Activated naive CD8-positive, alpha-beta T cell treated with anti-CD3 and anti-CD28 coated beads for 36 hours (primary cell): ENCODE measurements at regions not wholly inside any gene's neighbourhood (a gene's known extent, or its start where the extent isn't known, plus 50 kb on each side); places are given as distances from the start of the nearest gene placed in this dataset.

ENCODE experiments used
- DNase-seq: peaks from one replicate; pipeline ENCODE4 v3.0.0; 2021
- H3K27ac Mint-ChIP-seq: one replicate; pipeline ENCODE4 v1.8.0; 2022; ENCODE audit warnings: mild to moderate bottlenecking, moderate library complexity, mixed read lengths
- H3K27me3 Mint-ChIP-seq: one replicate; pipeline ENCODE4 v1.8.0; 2022; ENCODE audit warnings: mild to moderate bottlenecking, mixed read lengths
- H3K36me3 Mint-ChIP-seq: one replicate; pipeline ENCODE4 v1.8.0; 2021; ENCODE audit warnings: mild to moderate bottlenecking, mixed read lengths
- H3K4me1 Mint-ChIP-seq: one replicate; pipeline ENCODE4 v1.8.0; 2021; ENCODE audit warnings: mixed read lengths
- H3K4me3 Mint-ChIP-seq: one replicate; pipeline ENCODE4 v1.8.0; 2022; ENCODE audit warnings: mild to moderate bottlenecking, moderate library complexity, mixed read lengths
- H3K9me3 Mint-ChIP-seq: one replicate; pipeline ENCODE4 v1.8.0; 2022; ENCODE audit warnings: mixed read lengths

DNA sequence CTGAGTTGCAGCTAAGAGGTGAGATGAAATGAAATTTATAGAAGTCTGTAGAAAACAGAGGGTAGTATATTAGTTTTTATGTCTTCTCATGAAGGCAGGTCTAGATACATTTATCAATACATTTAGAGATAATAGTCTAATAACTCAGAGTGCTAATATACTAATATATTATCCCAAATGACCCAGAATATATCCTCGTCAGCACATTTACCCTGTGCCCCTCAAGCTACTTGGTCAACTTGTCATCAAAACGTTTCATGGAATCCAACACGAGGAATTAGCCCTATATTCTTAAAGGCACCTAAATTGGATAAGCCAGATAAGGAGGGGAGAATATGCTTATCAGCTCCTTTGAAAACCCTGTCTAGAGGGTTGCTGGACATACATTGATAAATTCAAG lies 415.1 kb upstream of the LRRTM1 start:
- no peak overlapping the region for H3K4me3 Mint-ChIP-seq
- peaks cover 5% of the 10 kb centered on the region for H3K9me3 Mint-ChIP-seq
- H3K27me3 Mint-ChIP-seq: no peaks in the 10 kb centered on the region
- H3K36me3 Mint-ChIP-seq: no peaks in the 10 kb centered on the region
- DNase-seq: no peak
- no peaks in the 10 kb centered on the region for H3K4me1 Mint-ChIP-seq
- H3K27ac Mint-ChIP-seq: no peak overlapping the region

DNA sequence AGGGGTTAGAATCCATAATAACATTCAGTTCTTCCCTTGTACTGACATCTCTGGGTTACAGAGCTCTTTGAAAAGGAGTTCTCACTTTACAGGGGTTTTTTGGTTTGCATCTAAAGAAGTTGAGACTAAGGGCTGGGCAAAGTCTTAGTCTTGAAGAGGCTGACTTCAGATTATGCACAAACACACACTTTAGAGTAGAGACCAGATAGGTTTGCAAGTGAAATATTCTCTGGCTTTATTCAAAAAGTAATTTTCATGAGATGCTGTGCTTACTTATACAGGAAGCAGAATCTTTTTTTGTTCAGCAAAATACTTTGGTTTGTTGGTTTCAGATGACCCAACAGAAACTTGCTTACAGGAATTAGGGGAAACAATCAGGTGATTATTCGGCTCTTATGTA lies 410.9 kb upstream of the LRRTM1 start:
- no peak overlapping the region for H3K27ac Mint-ChIP-seq
- H3K9me3 Mint-ChIP-seq: peaks cover 4% of the 10 kb centered on the region
- H3K36me3 Mint-ChIP-seq: no peaks in the 10 kb centered on the region
- no peaks in the 10 kb centered on the region for H3K4me1 Mint-ChIP-seq
- DNase-seq: no peak
- no peaks in the 10 kb centered on the region for H3K27me3 Mint-ChIP-seq
- no peak overlapping the region for H3K4me3 Mint-ChIP-seq

DNA sequence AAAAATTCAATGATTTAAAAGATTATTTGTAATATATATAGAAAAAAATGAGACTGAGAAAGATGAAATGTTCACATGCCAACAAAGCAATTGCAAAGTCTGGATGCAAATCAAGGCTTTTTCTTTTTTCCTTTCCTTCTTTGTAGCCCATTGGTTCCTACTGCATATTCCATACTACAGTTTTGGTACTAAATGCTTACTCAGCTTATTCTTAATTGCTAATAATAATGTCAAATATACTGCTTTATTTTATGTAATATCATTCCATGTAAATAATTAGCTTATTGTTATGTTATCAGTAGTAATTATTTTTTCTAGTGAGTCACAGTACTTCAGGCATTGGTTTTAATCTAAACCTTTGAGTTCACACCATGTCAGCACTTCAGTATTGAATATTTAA lies 407.4 kb upstream of the LRRTM1 start:
- no peak overlapping the region for H3K4me3 Mint-ChIP-seq
- peaks cover 4% of the 10 kb centered on the region for H3K9me3 Mint-ChIP-seq
- no peaks in the 10 kb centered on the region for H3K4me1 Mint-ChIP-seq
- H3K36me3 Mint-ChIP-seq: no peaks in the 10 kb centered on the region
- no peak overlapping the region for H3K27ac Mint-ChIP-seq
- DNase-seq: no peak
- H3K27me3 Mint-ChIP-seq: no peaks in the 10 kb centered on the region

DNA sequence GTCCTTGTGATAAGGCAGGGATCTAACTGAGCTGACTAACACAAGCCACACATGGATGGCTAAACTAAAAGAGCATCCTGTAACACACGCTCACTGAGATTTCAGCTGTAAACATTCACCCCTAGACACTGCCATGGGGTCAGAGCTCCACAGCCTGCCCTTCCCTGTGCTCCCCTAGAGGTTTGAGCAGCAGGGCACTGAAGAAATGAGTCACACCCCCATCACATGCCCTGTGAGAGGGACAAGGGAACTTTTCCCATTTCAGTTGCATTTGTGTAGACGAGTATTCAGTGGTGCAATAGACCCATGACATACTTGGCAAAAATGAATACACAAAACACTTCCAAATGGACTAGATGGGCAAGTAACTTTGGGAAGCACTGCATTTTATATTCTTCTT lies 402.4 kb upstream of the LRRTM1 start:
- H3K9me3 Mint-ChIP-seq: peaks cover 3% of the 10 kb centered on the region
- no peak overlapping the region for H3K27ac Mint-ChIP-seq
- H3K36me3 Mint-ChIP-seq: no peaks in the 10 kb centered on the region
- no peak overlapping the region for H3K4me3 Mint-ChIP-seq
- no peaks in the 10 kb centered on the region for H3K4me1 Mint-ChIP-seq
- no peak for DNase-seq
- no peaks in the 10 kb centered on the region for H3K27me3 Mint-ChIP-seq

DNA sequence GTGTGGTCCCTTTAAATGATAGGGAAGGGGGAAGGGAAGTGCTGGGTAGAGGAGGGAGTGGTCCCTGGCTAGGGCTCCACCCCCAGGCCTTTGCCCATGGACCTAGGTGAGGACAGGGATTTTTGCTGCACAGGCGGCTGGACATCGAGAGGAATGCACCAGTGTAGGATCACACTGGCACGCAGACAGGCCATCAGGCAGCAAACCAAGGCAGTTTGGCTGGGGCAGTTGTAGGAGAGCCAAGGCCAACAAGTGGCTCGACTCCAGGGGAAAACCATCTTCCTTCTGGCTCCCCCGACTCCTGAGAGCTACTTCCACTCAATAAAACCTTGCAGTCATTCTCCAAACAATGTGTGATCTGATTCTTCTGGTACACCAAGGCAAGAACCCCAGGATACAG lies 402.0 kb upstream of the LRRTM1 start:
- Mint-ChIP-seq H3K4me1 (no peaks in the 10 kb centered on the region), H3K27ac (no peak overlapping the region), H3K36me3 (no peaks in the 10 kb centered on the region), H3K27me3 (no peaks in the 10 kb centered on the region), H3K4me3 (no peak overlapping the region), H3K9me3 (peaks cover 3% of the 10 kb centered on the region)
- DNase-seq: no peak

DNA sequence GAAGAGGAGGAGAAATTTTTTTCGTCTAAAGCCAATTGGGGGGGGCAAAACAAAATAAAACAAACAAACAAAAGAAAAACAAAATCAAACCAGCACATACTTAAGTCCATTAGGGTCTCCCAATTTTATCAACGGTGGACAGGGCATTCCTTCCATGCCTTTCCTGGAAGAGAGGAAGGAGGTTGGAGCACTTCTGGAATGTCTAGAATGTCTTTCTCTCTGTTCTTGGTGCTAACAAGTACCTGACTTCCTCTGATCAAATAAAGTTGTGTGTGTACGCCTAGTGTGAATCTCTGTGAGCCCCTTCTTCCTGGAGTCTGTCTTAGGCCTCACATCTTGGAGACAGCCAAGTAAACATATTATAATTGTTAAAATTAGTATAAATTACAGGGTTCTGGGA lies 399.0 kb upstream of the LRRTM1 start:
- H3K4me3 Mint-ChIP-seq: no peak overlapping the region
- no peak overlapping the region for H3K27ac Mint-ChIP-seq
- no peaks in the 10 kb centered on the region for H3K27me3 Mint-ChIP-seq
- DNase-seq: no peak
- H3K9me3 Mint-ChIP-seq: peaks cover 6% of the 10 kb centered on the region
- no peaks in the 10 kb centered on the region for H3K4me1 Mint-ChIP-seq
- H3K36me3 Mint-ChIP-seq: no peaks in the 10 kb centered on the region

DNA sequence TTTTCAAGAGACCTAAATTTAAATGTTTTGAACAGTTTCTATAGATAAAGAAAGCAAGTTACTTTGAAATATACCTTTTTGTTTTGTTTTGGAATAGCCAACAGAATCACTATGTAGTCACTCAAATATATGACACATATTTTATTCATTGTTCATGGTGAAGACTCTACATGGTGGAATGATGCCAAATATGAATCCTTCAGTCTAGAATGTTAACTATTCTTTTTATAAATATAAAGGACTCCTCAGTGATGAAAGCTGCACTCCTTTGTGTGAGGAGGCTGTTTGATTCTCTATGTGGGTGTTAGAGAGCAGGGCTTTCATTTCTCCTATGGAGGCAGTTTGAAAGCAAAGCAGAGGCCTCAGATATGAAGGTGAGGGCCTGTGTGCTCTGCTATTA lies 396.4 kb upstream of the LRRTM1 start:
- Mint-ChIP-seq H3K27me3 (no peaks in the 10 kb centered on the region), H3K9me3 (peaks cover 4% of the 10 kb centered on the region), H3K36me3 (no peaks in the 10 kb centered on the region), H3K4me3 (no peak overlapping the region), H3K27ac (no peak overlapping the region), H3K4me1 (no peaks in the 10 kb centered on the region)
- DNase-seq: no peak
